ENCODE measurements at regions not wholly inside any gene's neighbourhood (a gene's known extent, or its start where the extent isn't known, plus 50 kb on each side); places are given as distances from the start of the nearest gene placed in this dataset.

DNA sequence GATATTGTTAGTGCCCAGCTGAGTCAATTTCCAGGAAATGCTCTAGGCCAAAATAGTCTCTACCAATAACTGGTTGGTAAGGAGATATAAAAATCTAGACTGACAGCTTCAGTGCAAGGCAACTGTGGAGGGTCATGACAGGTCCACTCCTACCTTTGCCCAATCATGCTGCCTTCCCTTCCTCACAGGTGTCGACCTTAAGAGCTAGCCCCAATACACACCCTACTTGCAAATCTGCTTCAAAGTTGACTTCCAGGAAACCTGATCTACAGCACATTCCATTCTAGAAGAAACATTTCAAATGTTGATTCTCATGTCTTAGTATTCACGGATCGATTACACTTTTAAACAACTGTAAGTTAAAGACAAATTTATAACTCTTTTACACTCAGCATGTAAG is 1455.5 kb downstream of the TECRL start:
- Histone ChIP-seq H3K4me3 (no peak overlapping the region), H3K27ac (no peak overlapping the region)
- TF ChIP-seq, protein P1, sequence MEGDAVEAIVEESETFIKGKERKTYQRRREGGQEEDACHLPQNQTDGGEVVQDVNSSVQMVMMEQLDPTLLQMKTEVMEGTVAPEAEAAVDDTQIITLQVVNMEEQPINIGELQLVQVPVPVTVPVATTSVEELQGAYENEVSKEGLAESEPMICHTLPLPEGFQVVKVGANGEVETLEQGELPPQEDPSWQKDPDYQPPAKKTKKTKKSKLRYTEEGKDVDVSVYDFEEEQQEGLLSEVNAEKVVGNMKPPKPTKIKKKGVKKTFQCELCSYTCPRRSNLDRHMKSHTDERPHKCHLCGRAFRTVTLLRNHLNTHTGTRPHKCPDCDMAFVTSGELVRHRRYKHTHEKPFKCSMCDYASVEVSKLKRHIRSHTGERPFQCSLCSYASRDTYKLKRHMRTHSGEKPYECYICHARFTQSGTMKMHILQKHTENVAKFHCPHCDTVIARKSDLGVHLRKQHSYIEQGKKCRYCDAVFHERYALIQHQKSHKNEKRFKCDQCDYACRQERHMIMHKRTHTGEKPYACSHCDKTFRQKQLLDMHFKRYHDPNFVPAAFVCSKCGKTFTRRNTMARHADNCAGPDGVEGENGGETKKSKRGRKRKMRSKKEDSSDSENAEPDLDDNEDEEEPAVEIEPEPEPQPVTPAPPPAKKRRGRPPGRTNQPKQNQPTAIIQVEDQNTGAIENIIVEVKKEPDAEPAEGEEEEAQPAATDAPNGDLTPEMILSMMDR (IDR thresholded peaks at IDR 0.05), result no peak
- DNase-seq (ENCODE audit: low spot score), result no peak

DNA sequence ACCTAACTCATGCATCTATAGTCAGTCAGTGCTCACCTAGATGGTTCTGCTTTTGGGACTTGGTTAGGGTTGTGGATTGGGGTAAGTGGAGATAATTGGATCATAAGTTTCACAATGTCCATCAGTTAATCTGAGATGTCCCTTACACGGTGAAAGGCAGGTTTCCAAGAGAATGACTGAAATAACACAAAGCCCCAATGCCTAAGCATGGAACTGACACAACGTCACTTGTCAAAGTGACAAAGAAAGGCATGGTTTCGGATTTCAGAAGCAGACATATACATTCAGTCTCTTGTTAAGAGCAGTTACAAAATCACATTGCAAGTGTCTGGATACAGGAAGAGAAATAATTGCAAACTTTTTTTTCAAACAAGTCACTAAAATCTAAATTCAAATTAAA is 1456.9 kb downstream of the TECRL start:
- Histone ChIP-seq H3K27ac (no peak overlapping the region), H3K4me3 (no peak overlapping the region)
- TF ChIP-seq, protein P1 (IDR thresholded peaks at IDR 0.05), result no peak
- DNase-seq (ENCODE audit: low spot score), result no peak

DNA sequence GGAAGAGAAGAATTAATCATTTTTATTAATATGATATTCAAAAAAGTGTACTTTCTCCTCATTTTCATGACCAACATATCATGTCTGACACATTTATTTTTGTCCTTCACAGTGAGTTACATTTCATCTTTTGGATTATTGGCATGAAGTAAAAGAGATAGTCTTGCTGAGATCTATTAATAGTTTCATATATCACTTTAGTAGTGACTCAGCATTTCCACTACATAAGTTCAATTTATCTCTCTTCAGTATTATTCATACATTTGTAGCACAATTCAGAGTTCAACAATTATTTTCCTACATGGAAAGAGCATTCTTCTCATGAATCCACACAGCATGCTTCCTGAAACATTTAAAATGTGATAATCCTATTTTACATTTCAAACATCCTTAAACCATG is 1461.1 kb downstream of the TECRL start:
- no peak for DNase-seq (ENCODE audit: low spot score)
- H3K4me3 ChIP-seq, result no peak overlapping the region
- TF ChIP-seq, protein P1 (IDR thresholded peaks at IDR 0.05), result no peak
- no peak overlapping the region for H3K27ac ChIP-seq

DNA sequence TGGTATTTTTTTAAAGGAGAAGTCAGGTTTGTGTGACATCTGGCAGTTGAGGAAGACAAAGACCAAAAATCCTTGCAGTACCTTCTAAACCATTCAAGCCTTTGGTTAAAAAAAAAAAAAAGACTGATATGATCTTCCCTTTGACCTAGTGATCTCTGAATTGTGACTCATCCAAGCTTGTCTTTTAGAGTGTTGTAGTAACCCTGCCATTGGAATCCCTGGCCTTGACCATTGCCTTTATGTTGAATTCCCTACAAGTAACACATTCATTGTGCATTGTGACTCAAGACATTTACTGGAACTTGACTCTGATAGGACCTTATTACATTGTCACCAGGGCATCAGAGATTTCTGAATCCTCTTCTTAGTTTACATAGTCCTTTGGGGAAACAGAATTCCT is 1469.0 kb downstream of the TECRL start:
- Histone ChIP-seq H3K27ac (no peak overlapping the region), H3K4me3 (no peak overlapping the region)
- DNase-seq (ENCODE audit: low spot score), result no peak
- TF ChIP-seq, protein P1 (IDR thresholded peaks at IDR 0.05), result no peak

DNA sequence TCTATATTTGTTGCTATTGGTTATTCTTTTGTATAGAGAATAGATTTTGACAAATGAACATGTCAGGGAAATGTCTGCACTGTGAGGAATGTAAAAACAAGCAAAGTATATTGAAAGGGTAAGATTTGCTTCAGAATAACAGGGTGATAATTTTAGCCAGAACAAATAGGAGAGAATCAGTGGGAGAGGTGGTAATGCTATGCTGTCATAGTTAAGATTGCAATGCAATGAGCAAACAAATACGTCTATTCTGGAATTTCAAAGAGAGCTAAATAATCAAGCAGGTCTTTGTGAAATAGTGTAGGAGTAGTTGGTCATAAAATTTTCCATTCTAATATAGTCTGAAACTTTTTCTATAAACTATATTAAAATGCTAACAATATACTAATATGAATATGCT is 1478.4 kb downstream of the TECRL start:
- Histone ChIP-seq H3K4me3 (no peak overlapping the region), H3K27ac (no peak overlapping the region)
- TF ChIP-seq, protein P1 (IDR thresholded peaks at IDR 0.05), result no peak
- DNase-seq (ENCODE audit: low spot score), result no peak

DNA sequence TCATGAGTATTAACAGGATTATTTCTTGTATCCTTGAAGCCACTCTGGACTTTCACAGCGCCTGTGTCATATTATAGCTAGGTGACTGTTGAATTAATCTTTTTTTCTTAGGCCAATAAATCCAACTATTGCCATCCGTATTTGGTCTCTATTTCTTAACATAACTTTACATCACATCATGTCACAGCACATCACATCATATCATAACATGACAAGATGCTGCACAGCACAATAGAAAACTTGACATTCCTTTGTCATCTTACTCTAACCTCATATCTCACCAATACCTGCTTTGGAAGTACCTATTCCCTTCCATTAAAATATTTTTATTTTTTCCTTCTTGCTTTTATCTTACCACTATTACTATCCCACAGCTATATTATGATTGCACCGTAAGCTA is 1480.8 kb downstream of the TECRL start:
- TF ChIP-seq, protein P1 (IDR thresholded peaks at IDR 0.05), result no peak
- Histone ChIP-seq H3K27ac (no peak overlapping the region), H3K4me3 (no peak overlapping the region)
- DNase-seq (ENCODE audit: low spot score), result no peak

DNA sequence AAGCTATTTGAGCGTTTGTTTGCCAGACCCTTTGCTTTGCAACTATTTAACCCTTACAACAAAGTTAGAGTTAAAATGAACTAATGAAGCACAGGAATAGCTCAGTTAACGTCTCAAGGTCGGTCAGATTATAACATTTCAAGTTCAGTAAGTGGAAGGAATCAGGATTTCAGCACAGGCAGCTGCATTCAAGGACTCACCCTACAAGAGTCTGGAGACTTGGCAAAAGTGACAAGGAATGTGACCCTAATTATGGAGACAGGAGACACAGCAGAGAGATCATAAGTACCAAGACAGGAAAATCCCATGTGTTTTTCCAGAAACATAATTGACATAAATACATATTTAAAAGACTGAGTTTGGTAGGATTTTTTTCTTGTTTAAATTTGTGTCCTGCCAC is 1481.7 kb downstream of the TECRL start:
- Histone ChIP-seq H3K27ac (no peak overlapping the region), H3K4me3 (no peak overlapping the region)
- TF ChIP-seq, protein P1 (IDR thresholded peaks at IDR 0.05), result no peak
- no peak for DNase-seq (ENCODE audit: low spot score)
